ENCODE measurements at regions not wholly inside any gene's neighbourhood (a gene's known extent, or its start where the extent isn't known, plus 50 kb on each side); places are given as distances from the start of the nearest gene placed in this dataset.

DNA sequence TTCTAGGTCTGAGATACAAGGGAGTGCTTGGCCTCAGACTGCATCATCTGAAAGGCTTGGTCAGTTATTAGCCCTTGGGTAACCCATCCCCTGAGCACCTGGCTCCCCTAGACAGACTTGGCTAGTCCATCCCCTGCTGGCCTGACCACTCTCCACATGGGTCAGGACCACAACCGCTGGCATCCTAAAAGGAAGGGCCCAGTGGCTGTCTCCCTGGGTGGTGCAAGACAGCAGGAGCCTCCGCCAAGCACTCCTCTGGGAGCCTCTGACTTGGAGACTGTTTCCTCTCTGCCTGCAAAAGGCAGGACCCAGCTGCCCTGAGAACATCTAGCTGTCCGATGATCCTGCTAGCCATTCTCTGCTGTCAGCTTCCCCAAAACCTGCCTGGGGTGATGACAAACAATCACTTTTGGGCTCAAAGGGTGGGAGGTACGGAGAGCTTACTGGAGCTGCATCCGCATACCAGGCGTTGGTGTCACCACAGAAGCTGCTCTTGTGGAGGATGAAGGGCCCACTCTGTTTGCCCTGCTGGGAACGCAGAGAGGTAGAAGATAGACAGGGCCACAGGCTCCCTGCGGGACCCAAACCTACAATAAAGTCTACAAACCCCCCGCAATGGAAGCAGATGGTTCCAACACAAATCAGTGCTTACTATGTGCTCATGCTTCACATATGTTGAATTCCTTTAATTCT is 108.0 kb upstream of the PRR20G start:
- TF ChIP-seq, protein P1, sequence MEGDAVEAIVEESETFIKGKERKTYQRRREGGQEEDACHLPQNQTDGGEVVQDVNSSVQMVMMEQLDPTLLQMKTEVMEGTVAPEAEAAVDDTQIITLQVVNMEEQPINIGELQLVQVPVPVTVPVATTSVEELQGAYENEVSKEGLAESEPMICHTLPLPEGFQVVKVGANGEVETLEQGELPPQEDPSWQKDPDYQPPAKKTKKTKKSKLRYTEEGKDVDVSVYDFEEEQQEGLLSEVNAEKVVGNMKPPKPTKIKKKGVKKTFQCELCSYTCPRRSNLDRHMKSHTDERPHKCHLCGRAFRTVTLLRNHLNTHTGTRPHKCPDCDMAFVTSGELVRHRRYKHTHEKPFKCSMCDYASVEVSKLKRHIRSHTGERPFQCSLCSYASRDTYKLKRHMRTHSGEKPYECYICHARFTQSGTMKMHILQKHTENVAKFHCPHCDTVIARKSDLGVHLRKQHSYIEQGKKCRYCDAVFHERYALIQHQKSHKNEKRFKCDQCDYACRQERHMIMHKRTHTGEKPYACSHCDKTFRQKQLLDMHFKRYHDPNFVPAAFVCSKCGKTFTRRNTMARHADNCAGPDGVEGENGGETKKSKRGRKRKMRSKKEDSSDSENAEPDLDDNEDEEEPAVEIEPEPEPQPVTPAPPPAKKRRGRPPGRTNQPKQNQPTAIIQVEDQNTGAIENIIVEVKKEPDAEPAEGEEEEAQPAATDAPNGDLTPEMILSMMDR (IDR thresholded peaks at IDR 0.05 in 8 of 11, conservative IDR thresholded peaks at IDR 0.05 in 3 of 11): no peak
- no peak for TF ChIP-seq POLR2AphosphoS5 (IDR thresholded peaks at IDR 0.05)
